ENCODE measurements at regions not wholly inside any gene's neighbourhood (a gene's known extent, or its start where the extent isn't known, plus 50 kb on each side); places are given as distances from the start of the nearest gene placed in this dataset.

DNA sequence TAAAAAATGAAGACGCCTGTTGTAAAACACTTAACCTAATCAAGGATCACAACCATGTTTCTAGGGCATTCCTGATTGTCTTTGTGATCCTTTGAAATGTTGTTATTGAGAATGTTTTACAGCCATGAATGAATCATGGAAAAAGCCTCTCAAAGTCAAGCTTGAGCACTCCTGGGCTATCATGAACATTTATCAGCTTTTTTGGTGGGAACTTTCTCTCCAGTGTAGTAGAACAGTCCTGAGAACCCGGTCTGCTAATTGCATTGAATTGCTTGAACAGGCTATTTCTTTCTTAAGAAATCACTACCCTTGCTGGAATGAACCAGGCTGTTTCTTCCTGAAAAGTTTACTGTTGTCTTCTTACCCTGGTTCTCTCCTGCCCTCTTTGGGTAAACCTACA is 516.5 kb downstream of the FGF9 start:
- no peak for TF ChIP-seq POLR2A (IDR thresholded peaks at IDR 0.05)
- TF ChIP-seq, protein P1, sequence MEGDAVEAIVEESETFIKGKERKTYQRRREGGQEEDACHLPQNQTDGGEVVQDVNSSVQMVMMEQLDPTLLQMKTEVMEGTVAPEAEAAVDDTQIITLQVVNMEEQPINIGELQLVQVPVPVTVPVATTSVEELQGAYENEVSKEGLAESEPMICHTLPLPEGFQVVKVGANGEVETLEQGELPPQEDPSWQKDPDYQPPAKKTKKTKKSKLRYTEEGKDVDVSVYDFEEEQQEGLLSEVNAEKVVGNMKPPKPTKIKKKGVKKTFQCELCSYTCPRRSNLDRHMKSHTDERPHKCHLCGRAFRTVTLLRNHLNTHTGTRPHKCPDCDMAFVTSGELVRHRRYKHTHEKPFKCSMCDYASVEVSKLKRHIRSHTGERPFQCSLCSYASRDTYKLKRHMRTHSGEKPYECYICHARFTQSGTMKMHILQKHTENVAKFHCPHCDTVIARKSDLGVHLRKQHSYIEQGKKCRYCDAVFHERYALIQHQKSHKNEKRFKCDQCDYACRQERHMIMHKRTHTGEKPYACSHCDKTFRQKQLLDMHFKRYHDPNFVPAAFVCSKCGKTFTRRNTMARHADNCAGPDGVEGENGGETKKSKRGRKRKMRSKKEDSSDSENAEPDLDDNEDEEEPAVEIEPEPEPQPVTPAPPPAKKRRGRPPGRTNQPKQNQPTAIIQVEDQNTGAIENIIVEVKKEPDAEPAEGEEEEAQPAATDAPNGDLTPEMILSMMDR (IDR thresholded peaks at IDR 0.05): no peak
